IMR-90 (cell line): ENCODE measurements at regions not wholly inside any gene's neighbourhood (a gene's known extent, or its start where the extent isn't known, plus 50 kb on each side); places are given as distances from the start of the nearest gene placed in this dataset.
A peak's percentile ranks its signal among the peaks of the same experiment; 100 is the strongest.

ENCODE experiments used
- ATAC-seq: fragments of 200-7000 bp; cut with Tn5 transposase; 2 replicates; pipeline ENCODE4 v1.9.1; 2020; ENCODE audit warnings: low read depth, mild to moderate bottlenecking, moderate library complexity
- BruUV-seq: library from RNA; stranded (reverse); fragments of 400-500 nt; replicated peaks from 2 replicates; lab custom pipeline; 2021; lab: Mats Ljungman, UMichigan
- CTCF ChIA-PET: fragments of 300-600 bp; formaldehyde crosslinking; extraction: SDS; loops from one replicate; lab custom pipeline; 2021; ENCODE audit warnings: antibody characterized with exemption; lab: Yijun Ruan, JAX
- POLR2A ChIA-PET: fragments of 300-600 bp; sonication (Branson Sonifier 250); formaldehyde crosslinking; loops from one replicate; lab custom pipeline; 2022; ENCODE audit warnings: antibody characterized with exemption; ENCODE audit not compliant: unreplicated experiment; lab: Charles Lee
- DNase-seq: peaks from one replicate; pipeline ENCODE4 v3.0.0; 2013
- H2AFZ ChIP-seq: replicated peaks from 2 replicates; pipeline ENCODE3; 2013; ENCODE audit warnings: low read length, mild to moderate bottlenecking; ENCODE audit not compliant: poor library complexity
- H2AK5ac ChIP-seq: 2 replicates; pipeline ENCODE4 v1.6.1; 2013; ENCODE audit warnings: low read depth, low read length, inconsistent platforms
- H2AK9ac ChIP-seq: replicated peaks from 2 replicates; pipeline ENCODE3; 2013; ENCODE audit warnings: mild to moderate bottlenecking, low read depth, low read length, moderate library complexity; ENCODE audit not compliant: poor library complexity
- H2BK120ac ChIP-seq: 2 replicates; pipeline ENCODE4 v1.6.1; 2013; ENCODE audit warnings: low read depth, low read length, inconsistent platforms
- H2BK15ac ChIP-seq: 3 replicates; pipeline ENCODE4 v1.6.1; 2013; ENCODE audit warnings: low read depth, low read length, inconsistent platforms
- H2BK20ac ChIP-seq: 2 replicates; pipeline ENCODE4 v1.6.1; 2013; ENCODE audit warnings: low read depth, mild to moderate bottlenecking, inconsistent platforms, low read length, moderate library complexity
- H2BK5ac ChIP-seq: 2 replicates; pipeline ENCODE4 v1.6.1; 2013; ENCODE audit warnings: mild to moderate bottlenecking, low read depth, low read length, inconsistent platforms; ENCODE audit not compliant: poor library complexity, severe bottlenecking
- H3K14ac ChIP-seq: replicated peaks from 2 replicates; pipeline ENCODE4 v1.6.1; 2013; ENCODE audit warnings: low read depth, low read length, inconsistent platforms
- H3K18ac ChIP-seq: 2 replicates; pipeline ENCODE4 v1.6.1; 2013; ENCODE audit warnings: low read depth, low read length, control low read depth
- H3K23ac ChIP-seq: 2 replicates; pipeline ENCODE4 v1.6.1; 2013; ENCODE audit warnings: low read depth, low read length, inconsistent platforms
- H3K27ac ChIP-seq: 2 replicates; pipeline ENCODE4 v1.5.1; 2013; ENCODE audit warnings: mild to moderate bottlenecking, control low read depth, low read length; ENCODE audit not compliant: insufficient read depth
- H3K27me3 ChIP-seq: 2 replicates; pipeline ENCODE4 v1.6.1; 2013; ENCODE audit warnings: low read length; ENCODE audit not compliant: control insufficient read depth, insufficient read depth
- H3K36me3 ChIP-seq: 2 replicates; pipeline ENCODE4 v1.6.1; 2013; ENCODE audit warnings: low read length, mixed read lengths; ENCODE audit not compliant: control insufficient read depth, insufficient read depth
- H3K4ac ChIP-seq: 2 replicates; pipeline ENCODE4 v1.6.1; 2013; ENCODE audit warnings: low read depth, low read length, inconsistent platforms
- H3K4me1 ChIP-seq: 2 replicates; pipeline ENCODE4 v1.6.1; 2013; ENCODE audit warnings: low read length, mixed read lengths; ENCODE audit not compliant: control insufficient read depth, insufficient read depth
- H3K4me2 ChIP-seq: 2 replicates; pipeline ENCODE4 v1.6.1; 2013; ENCODE audit warnings: low read depth, mild to moderate bottlenecking, control low read depth, low read length, moderate library complexity
- H3K4me3 ChIP-seq: 2 replicates; pipeline ENCODE4 v1.5.1; 2013; ENCODE audit warnings: low read depth, mild to moderate bottlenecking, control low read depth, low read length, moderate library complexity; ENCODE audit not compliant: insufficient read depth
- H3K56ac ChIP-seq: 2 replicates; pipeline ENCODE4 v1.6.1; 2013; ENCODE audit warnings: low read length, inconsistent platforms; ENCODE audit not compliant: insufficient read depth; ENCODE audit errors: extremely low read depth
- H3K79me1 ChIP-seq, 2 experiments: 2 replicates each; pipeline ENCODE4 v1.6.1; 2013; ENCODE audit warnings: low read length in 2 of 2, inconsistent platforms in 1 of 2, low read depth in 1 of 2
- H3K9ac ChIP-seq: 2 replicates; pipeline ENCODE4 v1.6.1; 2013; ENCODE audit warnings: low read depth, low read length, control low read depth
- H3K9me1 ChIP-seq: 2 replicates; pipeline ENCODE4 v1.6.1; 2013; ENCODE audit warnings: low read length, inconsistent platforms; ENCODE audit not compliant: insufficient read depth
- H3K9me3 ChIP-seq: 2 replicates; pipeline ENCODE4 v1.6.1; 2013; ENCODE audit warnings: low read length; ENCODE audit not compliant: control insufficient read depth, insufficient read depth
- H4K20me1 ChIP-seq: 2 replicates; pipeline ENCODE4 v1.6.1; 2013; ENCODE audit warnings: low read length, inconsistent platforms; ENCODE audit not compliant: insufficient read depth
- H4K5ac ChIP-seq: 2 replicates; pipeline ENCODE4 v1.6.1; 2013; ENCODE audit warnings: mild to moderate bottlenecking, low read depth, low read length, control low read depth
- H4K8ac ChIP-seq, 2 experiments: 2 replicates each; pipeline ENCODE4 v1.6.1; 2013; ENCODE audit warnings: low read depth in 2 of 2, low read length in 2 of 2, control low read depth in 1 of 2, inconsistent platforms in 1 of 2
- H4K91ac ChIP-seq: 2 replicates; pipeline ENCODE4 v1.6.1; 2013; ENCODE audit warnings: low read depth, low read length, inconsistent platforms; ENCODE audit not compliant: insufficient read depth
- CEBPB ChIP-seq: IDR thresholded peaks from 2 replicates; pipeline ENCODE4 v1.6.1; 2012; ENCODE audit warnings: low read depth, low read length, improper control_type of control experiment
- CHD1 ChIP-seq: IDR thresholded peaks from 2 replicates; pipeline ENCODE4 v1.6.1; 2012; ENCODE audit warnings: low read depth, low read length, improper control_type of control experiment
- FOS ChIP-seq: fragments of 150-350 bp; IDR thresholded peaks from 2 replicates; pipeline ENCODE4 v1.6.1; 2016; ENCODE audit warnings: low read depth, low read length
- MAZ ChIP-seq: IDR thresholded peaks from 2 replicates; pipeline ENCODE4 v1.6.1; 2012; ENCODE audit warnings: low read depth, mild to moderate bottlenecking, low read length, improper control_type of control experiment, moderate library complexity, borderline replicate concordance
- MXI1 ChIP-seq: IDR thresholded peaks from 2 replicates; pipeline ENCODE4 v1.6.1; 2012; ENCODE audit warnings: low read depth, mild to moderate bottlenecking, low read length, moderate library complexity, borderline replicate concordance
- RAD21 ChIP-seq: IDR thresholded peaks from 2 replicates; pipeline ENCODE4 v1.6.1; 2012; ENCODE audit warnings: low read length, improper control_type of control experiment
- WGBS, 2 experiments: methylation state at CpG; one replicate each; pipeline versions ENCODE4 v1.1.5 to v1.1.7; 2013; ENCODE audit warnings: missing lambda C conversion rate in 2 of 2; ENCODE audit not compliant: insufficient read length in 1 of 2; ENCODE audit errors: extremely low coverage in 2 of 2; 5-methylcytosine and 5-hydroxymethylcytosine counted together
- dilution Hi-C: fragments of 300-500 bp; cut with HindIII; formaldehyde crosslinking; loops from one replicate; pipeline ENCODE4 v1.14.3; 2018; ENCODE audit warnings: low sequenced_read_pairs; ENCODE audit not compliant: unreplicated experiment
- in situ Hi-C: fragments of 300-500 bp; cut with MboI; formaldehyde crosslinking; loops from 3 replicates; pipeline ENCODE4 v1.14.3; 2019; ENCODE audit warnings: low sequenced_read_pairs, inconsistent platforms, mixed read lengths
- intact Hi-C: fragments of 100-400 bp; cut with micrococcal nuclease; formaldehyde crosslinking; loops from 2 replicates; pipeline ENCODE4 v1.10.0; 2022
- TF ChIP-seq, protein P1 (sequence below): fragments of 150-350 bp; IDR thresholded peaks from 2 replicates; pipeline ENCODE4 v1.6.1; 2017; ENCODE audit warnings: mild to moderate bottlenecking, antibody characterized with exemption, low read length, low read depth
- TF ChIP-seq, protein P2 (sequence below): conservative IDR thresholded peaks from 2 replicates; pipeline ENCODE4 v1.5.1; 2012; ENCODE audit warnings: mild to moderate bottlenecking, low read depth, low read length, improper control_type of control experiment
- TF ChIP-seq, protein P3 (sequence below): fragments of 150-350 bp; IDR thresholded peaks from 2 replicates; pipeline ENCODE4 v1.6.1; 2016; ENCODE audit warnings: low read depth, mild to moderate bottlenecking, low read length, moderate library complexity, borderline replicate concordance

DNA sequence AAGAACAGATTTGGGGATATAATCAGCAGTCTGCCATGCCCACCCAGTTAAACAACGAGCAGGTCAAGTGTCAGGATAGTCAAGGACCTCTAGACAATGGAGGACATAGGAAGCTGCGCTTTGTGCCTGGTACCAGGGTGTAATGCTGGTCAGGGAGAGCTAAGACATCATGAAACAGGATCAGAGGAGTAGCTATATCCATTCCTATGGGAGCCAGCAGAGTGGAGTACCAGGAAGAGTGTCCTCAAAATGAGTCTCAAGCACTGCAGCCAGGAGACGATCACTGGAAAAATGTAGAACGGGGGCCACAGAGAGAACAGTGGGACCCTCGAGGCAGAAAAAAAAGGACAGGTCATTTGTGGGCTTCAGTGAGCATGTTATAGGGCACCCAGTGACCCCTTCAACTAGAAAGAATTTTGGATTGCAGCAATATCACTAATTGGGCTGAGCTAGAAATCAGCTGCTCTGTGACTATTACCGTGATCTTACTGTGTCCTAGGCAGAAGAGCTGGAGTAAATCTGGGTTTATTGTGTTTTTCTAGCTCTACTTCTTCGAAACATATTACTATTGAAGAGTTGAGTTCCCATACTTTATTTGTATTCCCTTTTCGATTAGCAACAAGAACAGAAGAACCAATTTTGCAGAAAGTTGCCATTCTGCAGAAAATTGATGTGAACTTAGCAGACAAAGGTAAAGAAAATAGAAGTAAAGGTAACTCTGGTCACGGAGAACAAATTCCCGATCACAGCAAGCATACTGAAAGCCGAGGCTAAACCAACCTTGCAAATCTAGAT lies 319.6 kb downstream of the AHR start:
- ChIA-PET POLR2A (no interaction called here), CTCF (interaction anchor here (1.0 kb wide), 1 partner anchor 10 kb away, joined by 4 read pairs; no protein-coding TSS in a partner anchor)
- no peak overlapping the region for H3K56ac ChIP-seq
- H4K5ac ChIP-seq = no peak overlapping the region
- H2BK5ac ChIP-seq = no peak overlapping the region
- no peak overlapping the region for H2AK9ac ChIP-seq
- H3K23ac ChIP-seq = no peak overlapping the region
- H3K4ac ChIP-seq = no peak overlapping the region
- H3K79me1 ChIP-seq = no peaks in the 10 kb centered on the region
- no peak for ATAC-seq
- no peak overlapping the region; the same call in 2 of the 3 replicates for H2BK15ac ChIP-seq
- H3K9me3 ChIP-seq = no peaks in the 10 kb centered on the region
- dilution Hi-C loops = no loop called here
- H2BK20ac ChIP-seq = peak overlapping the region; percentile 20; the same call in 1 of the 2 replicates
- no peak overlapping the region for H3K27ac ChIP-seq
- no peak overlapping the region for H3K4me3 ChIP-seq
- no peaks in the 10 kb centered on the region for H3K9me1 ChIP-seq
- no peak overlapping the region for H3K18ac ChIP-seq
- WGBS, 2 experiments = 92% methylated on average over 5 of the region's 11 CpGs; no CpG with 5 or more reads in 1 of the 2 experiments
- H3K27me3 ChIP-seq = no peaks in the 10 kb centered on the region
- intact Hi-C loops = no loop called here
- no peaks in the 10 kb centered on the region for H3K4me1 ChIP-seq
- no peak overlapping the region for H2BK120ac ChIP-seq
- no peaks in the 10 kb centered on the region for H3K36me3 ChIP-seq
- no TSS peak for BruUV-seq
- no peak for DNase-seq
- no peak overlapping the region for H3K9ac ChIP-seq
- no peak overlapping the region for H4K8ac ChIP-seq
- H2AFZ ChIP-seq = no peak overlapping the region
- H3K14ac ChIP-seq = no peak overlapping the region; the same call in 1 of the 2 replicates
- no peaks in the 10 kb centered on the region for H4K20me1 ChIP-seq
- no peak overlapping the region for H3K4me2 ChIP-seq
- TF ChIP-seq FOS (no peak), MXI1 (no peak), CEBPB (no peak), RAD21 (no peak), CHD1 (no peak), MAZ (no peak)
- TF ChIP-seq, protein P1, sequence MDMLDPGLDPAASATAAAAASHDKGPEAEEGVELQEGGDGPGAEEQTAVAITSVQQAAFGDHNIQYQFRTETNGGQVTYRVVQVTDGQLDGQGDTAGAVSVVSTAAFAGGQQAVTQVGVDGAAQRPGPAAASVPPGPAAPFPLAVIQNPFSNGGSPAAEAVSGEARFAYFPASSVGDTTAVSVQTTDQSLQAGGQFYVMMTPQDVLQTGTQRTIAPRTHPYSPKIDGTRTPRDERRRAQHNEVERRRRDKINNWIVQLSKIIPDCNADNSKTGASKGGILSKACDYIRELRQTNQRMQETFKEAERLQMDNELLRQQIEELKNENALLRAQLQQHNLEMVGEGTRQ = no peak
- TF ChIP-seq, protein P2, sequence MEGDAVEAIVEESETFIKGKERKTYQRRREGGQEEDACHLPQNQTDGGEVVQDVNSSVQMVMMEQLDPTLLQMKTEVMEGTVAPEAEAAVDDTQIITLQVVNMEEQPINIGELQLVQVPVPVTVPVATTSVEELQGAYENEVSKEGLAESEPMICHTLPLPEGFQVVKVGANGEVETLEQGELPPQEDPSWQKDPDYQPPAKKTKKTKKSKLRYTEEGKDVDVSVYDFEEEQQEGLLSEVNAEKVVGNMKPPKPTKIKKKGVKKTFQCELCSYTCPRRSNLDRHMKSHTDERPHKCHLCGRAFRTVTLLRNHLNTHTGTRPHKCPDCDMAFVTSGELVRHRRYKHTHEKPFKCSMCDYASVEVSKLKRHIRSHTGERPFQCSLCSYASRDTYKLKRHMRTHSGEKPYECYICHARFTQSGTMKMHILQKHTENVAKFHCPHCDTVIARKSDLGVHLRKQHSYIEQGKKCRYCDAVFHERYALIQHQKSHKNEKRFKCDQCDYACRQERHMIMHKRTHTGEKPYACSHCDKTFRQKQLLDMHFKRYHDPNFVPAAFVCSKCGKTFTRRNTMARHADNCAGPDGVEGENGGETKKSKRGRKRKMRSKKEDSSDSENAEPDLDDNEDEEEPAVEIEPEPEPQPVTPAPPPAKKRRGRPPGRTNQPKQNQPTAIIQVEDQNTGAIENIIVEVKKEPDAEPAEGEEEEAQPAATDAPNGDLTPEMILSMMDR = no peak
- TF ChIP-seq, protein P3, sequence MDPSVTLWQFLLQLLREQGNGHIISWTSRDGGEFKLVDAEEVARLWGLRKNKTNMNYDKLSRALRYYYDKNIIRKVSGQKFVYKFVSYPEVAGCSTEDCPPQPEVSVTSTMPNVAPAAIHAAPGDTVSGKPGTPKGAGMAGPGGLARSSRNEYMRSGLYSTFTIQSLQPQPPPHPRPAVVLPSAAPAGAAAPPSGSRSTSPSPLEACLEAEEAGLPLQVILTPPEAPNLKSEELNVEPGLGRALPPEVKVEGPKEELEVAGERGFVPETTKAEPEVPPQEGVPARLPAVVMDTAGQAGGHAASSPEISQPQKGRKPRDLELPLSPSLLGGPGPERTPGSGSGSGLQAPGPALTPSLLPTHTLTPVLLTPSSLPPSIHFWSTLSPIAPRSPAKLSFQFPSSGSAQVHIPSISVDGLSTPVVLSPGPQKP = no peak
- in situ Hi-C loops = no loop called here
- H2AK5ac ChIP-seq = no peak overlapping the region
- H4K91ac ChIP-seq = no peak overlapping the region
